IPS-NIHi11 (cell line): ENCODE measurements at regions not wholly inside any gene's neighbourhood (a gene's known extent, or its start where the extent isn't known, plus 50 kb on each side); places are given as distances from the start of the nearest gene placed in this dataset.
A peak's percentile ranks its signal among the peaks of the same experiment; 100 is the strongest.
"Not testable (repeated sequence)": the region's sequence is repeated elsewhere in the genome, so short reads cannot be mapped to it uniquely, and the experiment has no call there.

Experiments
- DNase-seq: peaks from one replicate; pipeline ENCODE4 v3.0.0; 2012; ENCODE audit warnings: mixed read lengths, low spot score

DNA sequence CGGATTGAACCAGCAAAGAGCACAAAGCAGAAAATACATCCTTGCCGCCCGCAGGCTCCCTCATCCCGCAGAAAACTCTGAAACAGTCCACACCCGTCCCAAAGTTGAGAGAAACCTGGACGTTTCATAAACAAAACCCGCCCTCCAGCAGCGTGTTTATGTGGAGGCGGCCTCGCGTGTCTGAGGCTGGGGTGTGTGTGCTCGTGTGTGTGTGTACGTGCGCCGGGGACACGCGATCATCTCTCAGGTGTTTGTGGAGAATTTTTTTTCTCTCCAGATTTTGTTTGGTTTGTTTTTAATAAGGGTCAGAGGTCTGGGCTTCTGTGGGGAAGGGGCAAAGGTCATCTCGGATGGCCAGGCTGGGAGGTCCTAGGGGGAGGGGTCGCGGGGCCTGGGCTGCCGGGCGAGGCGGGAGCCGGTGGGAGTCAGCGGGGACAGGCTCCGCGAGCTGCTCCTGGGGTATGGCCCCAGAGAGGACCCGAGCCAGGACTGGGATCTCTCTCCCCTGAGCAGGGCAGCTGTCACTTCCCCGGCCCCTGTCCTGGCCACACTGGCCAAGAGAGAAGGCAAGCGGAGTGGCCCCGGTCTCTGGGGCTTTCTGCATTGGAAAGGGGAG lies 206.4 kb downstream of the C9orf50 start:
- DNase-seq: no peak

DNA sequence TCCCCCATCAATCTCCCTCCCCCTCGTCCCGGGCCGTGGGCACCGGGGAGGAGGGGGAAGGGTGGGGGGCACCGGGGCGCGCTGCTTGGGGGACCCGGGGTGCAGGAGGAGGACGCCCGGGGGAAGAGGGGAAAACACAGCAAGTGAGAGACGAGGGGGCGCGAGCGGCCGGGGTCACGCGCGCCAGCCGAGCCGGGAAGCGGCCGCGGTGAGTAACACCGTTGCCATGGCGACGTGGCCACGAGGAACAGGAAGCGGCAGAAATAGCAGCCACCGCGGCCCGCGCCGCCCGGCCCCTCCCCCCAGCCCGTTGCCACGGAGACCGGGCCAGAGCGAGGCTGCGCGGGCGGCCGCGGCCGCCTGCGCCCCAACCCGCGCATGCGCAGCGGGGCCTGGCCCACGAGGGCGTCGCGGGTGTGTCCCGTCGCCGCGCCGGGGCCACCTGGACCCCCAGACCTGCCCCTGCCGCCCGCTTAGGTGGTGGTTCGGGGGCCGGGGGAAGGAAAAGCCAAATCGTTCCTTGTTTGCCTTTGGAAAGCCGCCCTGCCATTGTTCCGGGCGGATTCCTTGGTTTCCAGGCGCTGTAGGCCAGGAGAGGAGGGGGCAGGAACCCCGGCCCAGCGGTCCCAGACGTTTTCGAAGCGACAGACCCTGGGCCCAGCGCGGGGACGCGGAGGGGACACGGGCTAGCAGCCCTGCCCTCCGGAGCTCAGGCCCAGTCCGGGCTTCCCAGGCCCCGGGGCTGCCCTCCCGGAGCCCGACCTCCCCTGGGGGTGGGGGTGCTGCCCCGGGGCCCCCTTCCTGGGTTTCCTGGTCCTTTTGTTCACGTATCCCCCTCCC lies 207.1 kb downstream of the C9orf50 start:
- DNase-seq: peak; percentile 99

DNA sequence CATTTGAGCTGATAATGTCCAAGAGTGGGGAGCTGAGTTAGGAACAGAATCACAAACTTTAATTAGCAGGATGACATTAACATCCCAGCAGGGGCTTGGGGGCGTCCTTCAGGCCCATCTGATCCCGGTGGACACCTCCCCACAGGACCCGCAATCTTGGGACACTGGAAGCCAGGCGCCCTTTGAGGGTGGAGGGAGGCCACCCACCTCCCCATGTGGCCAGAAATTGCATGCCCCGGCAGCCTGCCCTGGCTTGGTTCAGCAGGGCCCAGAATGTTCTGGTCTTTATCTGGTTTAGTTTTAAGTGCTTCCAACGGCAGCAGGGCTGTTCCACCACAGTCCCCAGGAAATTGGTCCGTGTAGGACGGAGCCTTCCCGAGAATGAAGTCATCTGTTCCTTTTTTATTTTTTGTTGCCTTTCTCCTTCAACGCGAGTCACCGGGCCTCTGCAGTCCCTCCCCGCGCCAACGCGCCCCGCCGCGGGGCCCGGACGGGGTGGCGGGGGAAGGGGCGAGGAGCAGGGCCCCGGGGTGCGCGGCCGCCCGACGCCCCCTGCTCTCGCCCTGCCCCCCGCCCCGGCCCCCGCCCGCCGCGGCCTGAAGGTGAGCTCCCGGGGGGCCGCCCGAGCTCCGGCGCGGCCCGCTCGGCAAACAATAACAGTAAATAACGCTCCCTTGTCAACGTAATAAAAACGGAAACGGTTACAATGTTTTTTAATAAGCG lies 207.9 kb downstream of the C9orf50 start:
- DNase-seq: peak; percentile 14

DNA sequence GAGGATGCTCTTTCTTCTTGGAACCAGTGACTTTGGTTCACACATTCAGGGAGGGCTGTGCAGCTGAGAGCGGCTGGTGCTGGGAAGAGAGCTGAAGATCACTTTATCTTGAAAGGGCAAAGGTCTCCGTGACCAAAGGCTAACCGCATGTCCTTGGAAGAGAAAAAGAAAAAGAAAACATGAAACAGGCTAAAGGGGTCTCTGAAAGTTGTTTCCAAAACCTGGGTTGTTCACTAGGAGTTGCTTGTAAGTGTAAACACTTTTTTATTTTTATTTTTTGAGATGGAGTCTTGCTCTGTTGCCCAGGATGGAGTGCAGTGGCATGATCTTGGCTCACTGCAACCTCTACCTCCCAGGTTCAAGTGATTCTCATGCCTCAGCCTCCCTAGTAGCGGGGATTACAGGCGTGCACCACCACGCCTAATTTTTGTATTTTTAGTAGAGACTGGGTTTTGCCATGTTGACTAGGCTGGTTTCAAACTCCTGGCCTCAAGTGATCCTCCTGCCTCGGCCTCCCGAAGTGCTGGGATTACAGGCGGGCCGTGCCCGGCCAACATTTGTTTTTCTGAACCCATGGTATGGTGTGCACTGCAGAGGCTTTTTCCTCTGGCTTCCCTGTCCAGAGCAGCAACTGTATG lies 208.6 kb downstream of the C9orf50 start:
- not testable (repeated sequence) for DNase-seq

DNA sequence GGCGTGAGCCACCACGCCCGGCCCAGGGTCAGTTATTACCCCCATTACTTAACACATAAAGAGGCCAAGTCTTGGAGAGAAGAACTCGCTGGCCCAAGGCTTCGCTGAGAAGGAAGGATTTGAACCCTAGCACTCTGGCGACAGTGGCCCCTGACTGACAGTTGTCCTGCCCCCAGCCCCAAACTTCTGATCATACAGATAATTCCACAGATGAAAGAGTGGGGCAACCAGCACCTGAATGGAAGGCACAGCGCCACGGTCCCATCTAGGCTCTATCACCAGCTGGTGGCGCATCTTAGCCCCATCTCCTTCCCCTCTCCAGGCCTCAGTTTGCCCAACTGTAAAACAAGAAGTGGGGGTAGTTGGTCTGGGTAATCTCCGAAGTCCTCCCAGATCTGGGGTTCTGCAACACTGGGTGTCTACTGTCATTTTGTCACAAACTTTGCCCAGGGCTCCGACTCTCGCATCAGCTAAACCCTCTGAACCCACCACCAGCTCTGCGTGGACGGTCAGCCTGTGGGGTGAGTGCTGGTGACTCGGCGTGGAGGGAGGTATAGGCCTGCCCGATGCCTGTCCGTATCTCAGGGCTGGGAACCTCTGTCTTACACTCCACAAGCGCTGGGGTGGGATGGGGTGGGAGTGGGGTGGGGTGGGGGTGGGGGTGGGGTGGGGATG lies 209.3 kb downstream of the C9orf50 start:
- DNase-seq: no peak

DNA sequence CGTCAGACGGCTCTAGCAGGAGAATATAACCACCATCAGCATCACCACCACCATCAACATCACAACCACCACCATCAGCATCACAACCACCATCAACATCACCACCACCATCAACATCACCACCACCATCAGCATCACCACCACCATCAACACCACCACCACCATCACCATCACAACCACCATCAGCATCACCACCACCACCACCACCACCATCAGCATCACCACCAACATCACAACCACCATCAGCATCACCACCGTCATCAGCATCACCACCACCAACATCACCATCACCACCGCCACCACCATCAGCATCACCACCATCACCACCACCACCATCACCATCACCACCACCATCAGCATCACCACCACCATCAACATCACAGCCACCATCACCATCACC lies 210.7 kb downstream of the C9orf50 start:
- DNase-seq: no peak

DNA sequence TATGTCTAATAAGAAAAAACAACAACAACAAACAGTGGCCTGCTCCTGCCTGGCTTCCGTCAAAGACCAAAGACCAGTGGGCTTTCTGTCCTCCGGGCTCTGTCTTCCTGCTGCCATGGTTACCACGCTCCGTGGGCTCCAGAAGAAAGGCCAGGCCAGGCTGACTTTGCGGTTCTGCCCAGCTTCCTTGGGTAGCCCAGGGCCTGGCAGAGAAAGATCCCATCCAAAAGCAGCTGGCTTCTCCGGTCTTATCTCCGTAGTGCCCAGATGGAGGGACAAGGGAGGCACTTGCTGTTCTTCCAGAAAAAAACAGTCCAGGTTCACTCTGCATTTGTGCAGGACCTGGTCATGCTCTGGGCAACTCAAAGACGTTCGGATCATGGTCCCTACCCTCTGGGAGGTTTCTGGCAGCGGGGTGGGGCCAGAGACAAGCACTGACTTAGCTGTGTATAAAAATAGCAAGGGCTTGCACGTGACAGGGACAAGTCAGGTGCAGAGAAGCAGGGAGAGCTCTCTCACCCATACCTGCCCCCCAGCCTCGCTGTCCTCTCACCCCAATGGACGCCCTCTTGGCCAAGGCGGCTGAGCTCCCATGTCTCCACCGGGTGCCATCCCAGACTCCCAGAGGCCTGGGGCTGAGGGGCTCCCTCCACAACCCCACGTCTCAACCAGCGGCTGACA lies 212.2 kb downstream of the C9orf50 start:
- peak; percentile 6 for DNase-seq

DNA sequence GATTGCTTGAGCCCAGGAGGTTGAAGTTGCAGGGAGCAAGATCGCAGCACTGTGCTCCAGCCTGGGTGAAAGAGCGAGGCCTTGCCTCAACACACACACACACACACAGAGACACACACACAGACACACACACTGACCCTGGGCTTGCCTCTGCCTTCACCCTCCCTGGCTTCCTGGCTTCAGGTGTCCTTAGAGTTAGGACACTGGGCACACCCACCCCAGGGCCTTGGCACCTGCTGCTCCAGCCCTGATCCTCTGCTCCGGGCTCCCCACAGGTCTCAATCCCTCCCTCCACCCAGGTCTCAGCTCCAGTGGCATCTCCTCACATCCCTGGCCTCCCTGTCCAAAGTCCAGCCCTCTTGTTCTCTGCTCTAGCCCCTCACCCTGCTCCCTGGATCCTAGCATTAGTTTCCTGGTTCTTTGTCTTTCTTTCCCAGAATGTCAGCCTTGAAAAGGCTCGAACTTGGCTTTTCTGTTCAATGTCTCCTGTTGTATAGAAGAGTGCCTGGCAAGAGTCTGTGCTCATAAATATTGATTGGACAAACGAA lies 212.9 kb downstream of the C9orf50 start:
- DNase-seq: no peak

DNA sequence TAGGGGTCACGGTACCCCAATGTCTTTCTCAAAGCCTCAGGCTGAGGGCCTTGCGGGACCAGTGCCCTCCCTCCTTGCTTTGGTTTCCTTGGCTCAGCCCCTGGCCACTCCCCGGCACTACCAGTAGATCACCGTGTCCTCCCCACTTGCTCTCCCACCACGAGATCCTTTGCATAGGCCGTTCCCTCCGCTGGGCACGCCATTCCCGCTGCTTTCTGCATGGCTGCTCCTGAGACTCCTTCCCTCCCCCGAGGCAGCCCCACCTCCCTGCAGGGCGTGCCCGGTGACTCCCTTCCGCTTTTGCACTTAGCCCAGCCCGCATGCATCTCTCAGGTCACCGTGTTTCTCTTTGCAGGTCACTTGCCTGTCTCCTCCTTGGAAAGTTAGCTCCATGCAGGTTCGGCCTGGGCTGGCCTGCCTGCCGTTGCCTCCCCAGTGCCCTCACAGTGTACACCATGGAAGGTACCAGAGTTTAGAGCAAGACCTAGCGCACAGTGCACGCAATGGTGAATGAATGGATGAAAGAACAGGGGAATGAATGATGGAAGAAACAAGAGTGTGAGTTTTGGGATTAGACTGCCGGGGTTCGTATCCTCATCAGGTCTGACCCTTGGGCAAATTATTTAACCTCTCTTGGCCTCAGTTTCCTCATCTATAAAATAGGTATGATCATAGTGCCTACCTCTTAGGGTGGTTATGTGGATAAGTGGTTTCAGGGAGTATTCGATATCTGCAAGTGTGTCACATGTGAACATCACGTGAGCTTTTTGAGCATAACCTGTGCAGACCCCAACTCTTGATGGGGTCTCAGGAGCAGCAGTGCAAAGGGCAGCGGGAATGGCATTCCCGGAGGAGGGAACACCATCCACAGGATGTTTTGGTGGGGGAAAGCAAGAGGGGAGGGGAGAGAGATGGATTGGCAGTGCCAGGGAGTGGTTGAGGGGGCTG lies 214.3 kb downstream of the C9orf50 start:
- DNase-seq: peak; percentile 70

DNA sequence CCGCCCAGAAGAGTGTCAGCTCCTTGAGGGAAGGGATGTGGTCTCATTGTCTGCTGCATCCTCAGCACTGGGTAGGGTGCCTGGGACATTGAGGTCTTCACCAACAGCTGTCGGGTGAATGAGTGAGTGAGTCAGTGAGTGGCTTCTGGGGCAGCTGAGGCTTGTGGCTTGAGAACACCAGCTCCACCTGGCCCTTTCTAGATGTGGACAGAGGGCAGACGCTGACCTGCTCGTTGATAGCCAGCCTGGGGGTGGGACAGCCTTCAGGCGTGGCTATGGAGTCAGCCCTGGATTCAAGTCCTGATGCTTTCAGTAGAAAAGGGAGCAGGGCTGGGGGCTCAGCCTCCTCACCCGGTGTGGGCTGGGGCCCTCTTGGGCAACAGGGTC lies 215.1 kb downstream of the C9orf50 start:
- DNase-seq: no peak

DNA sequence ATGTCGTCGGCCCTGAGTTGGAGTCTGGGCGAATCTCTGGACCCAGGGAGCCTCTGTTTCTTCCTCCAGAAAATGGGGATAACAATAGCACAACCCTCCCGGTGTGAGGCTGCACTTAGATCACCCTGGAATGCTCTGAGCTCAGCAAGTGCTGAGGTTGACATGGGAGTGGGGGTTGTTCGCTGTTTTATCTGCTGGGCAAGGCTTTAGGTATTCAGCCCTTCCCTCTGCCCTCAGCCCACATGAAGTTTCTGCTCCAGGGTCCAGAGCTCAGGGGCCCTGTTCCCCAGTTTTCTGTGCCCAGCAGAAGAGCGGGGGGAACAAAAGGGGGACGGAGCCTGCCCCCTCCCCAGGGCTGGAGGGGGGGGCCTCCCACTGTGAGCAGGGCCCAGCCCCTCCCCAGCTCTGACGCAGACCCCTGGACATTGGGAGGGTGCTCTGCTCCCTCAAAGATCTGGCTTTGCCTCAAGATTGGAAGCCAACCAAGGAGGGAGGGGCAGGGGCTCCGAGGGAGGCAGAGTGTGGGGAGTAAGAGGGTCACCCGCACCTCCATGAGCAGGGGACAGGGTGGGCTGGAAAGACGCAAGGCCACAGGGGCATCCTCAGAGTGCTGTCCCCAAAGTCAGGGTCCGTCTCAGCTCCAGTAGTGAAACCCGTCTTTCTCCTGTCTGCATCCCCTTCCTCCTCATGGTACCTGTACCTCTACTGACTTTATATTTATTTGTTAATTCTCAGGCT lies 215.6 kb downstream of the C9orf50 start:
- no peak for DNase-seq

DNA sequence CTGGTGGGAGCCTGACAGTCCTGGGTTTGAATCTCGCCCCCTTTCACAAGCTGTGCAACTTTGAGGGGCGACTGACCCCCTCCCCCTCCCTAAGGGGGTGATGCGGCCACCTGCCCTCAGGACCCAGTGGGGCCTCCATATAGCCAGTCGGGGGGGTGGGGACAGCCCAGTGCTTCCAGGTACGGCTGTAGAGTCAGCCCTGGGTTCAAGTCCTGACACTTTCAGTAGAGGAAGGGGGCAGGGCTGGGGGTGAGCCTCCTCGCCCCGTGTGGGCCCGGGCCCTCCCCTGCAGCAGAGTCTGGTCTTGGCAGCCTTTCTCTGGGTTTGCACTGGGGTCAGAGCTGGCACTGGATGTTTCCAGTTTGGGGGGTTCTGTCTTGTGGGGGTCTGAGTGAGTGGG lies 216.3 kb downstream of the C9orf50 start:
- no peak for DNase-seq

DNA sequence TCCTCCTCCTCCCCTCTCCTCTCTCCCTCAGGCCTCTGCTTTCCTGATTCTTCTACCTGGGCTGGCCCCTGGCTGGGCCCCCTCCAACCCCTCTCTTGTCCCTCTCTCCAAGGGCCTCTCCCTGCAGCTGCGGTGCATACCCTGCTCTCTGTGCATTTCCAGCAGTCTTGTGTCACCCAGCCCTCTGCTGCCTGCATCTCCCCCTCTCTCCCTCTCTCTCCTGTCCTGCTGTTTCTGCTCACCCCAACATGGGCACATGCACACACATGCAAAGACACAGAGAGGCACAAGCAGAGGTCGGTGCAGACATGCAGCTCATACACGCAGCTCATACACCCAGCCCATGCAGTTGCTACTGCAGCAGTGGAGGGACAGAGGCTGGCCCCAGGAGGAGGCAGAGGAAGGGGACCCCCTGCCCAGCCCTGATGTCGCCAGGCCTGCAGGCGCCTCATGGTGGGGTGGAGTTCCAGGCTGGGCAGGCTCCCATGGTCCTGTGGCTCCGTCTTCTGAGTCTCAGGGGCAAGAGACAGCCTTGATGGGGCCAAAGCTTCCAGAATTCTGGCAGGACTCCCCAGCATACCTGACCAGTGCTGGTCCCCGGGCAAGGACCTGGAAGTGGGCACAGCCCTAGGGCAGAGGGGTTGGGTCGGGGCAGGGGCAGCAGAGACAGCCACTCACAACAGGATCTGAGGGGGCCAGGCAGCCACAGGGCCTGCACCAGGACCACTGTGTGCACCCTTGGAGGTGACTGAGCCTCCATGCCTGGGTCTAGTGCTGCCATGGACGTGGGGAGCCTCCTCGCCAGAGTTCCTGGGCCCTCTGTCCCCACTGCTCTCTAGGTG lies 216.9 kb downstream of the C9orf50 start:
- peak; percentile 14 for DNase-seq

DNA sequence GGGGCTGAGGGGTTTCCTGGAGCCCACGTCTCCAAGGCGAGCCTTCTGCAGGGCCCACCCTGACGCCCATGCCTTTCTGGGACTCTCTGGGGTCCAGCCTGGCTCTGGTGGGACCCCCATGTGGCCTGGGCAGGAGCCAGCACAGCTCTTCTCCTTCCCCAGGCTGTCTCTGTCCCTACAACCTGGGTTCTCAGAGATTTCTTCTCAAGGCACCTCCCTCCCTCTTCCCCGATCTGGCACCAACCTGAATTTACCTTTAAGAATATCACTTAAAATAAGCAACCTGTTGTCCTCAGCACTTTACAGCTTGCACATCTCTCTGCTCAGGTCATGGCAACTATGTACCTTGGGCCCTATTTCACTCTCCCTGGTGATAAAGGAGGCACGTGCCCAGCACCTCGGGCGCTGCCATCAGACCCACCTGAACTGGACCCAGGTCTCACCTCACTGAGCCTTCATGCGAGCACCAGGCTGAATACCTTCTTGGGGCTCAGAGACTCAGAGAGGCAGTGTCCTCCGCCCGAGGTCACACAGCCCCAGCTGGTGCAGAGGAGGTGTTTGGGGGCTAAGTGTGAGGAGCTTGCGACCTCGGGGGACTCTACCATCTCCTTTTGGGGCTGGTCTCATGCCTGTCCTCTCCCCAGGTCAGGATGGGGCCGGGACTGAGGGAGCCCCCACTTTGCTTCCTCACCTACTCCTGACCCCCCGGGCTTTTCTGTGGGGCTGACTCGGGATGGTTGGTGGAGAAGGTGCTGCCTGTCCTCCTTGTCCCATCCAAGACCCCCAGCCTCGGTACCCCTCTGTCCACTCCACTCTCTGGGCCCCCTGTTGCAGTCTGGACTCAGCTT lies 217.7 kb downstream of the C9orf50 start:
- peak; percentile 12 for DNase-seq

DNA sequence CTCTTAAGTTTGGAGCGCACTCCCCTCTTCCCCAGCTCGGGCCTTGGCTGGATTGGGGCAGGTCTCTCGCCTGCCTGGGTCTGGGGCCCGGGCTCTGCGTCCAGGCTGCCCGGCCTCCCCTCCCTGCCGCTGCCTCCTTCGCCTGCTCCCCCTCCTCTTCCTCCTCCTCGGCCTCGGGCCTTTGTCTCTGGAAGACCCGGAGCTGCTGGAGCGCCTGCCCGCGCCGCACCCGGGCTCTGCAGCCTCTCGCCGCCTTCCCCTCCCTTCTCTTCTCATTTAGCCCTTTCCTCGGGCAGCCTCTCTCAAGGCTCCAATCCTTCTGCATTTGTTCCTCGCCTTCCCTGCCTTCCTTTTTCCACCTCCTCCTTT lies 218.5 kb downstream of the C9orf50 start:
- peak; percentile 80 for DNase-seq

DNA sequence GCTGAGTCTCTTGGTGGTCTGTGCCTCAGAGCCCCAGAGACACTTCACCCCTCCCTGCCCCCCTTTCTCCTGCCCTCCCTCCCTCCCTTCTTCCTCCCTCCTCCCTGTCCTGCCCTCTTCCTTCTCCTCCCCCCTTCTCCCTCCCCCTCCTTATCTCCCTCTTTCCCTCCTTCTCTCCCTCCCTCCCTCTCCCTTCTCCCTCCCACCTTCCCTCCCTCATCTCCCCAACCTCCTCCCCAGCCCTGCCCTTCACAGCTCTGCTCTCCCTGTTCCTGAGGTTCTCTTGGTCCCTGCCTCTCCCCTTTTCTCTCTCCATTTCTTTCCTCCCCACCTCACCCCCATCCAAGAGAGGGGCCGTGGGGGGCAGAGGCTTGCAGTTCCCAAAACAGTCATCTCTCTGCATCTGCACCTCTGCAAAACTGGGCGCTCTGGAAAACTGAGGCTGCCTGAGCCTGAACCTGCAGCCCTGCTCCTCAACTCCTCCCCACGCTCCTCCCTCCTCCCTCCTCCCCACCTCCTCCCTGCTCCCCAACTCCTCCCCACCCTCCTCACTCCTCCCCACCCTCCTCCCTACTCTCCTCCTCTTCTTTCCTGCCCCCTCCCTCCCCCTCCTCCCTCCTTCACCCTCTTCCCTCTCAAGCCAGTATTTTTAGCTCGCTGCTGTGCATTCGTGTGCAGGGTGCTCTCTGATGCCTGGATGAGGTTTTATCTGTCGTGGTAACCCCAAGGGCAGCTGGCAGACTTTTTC lies 219.1 kb downstream of the C9orf50 start:
- DNase-seq: peak; percentile 52
